Dendritic cell treated with granulocyte-macrophage colony-stimulating factor and Interleukin-4, amounts not matched to agents 40 ng/mL and 50 ng/mL, for 4 days (primary cell): ENCODE measurements at regions not wholly inside any gene's neighbourhood (a gene's known extent, or its start where the extent isn't known, plus 50 kb on each side); places are given as distances from the start of the nearest gene placed in this dataset.
"Not testable (repeated sequence)": the region's sequence is repeated elsewhere in the genome, so short reads cannot be mapped to it uniquely, and the experiment has no call there.

ENCODE experiments used
- H3K27ac Mint-ChIP-seq: one replicate; pipeline ENCODE4 v1.8.0; 2022; ENCODE audit warnings: mild to moderate bottlenecking, mixed read lengths
- H3K27me3 Mint-ChIP-seq: one replicate; pipeline ENCODE4 v1.8.0; 2022; ENCODE audit warnings: mild to moderate bottlenecking, mixed read lengths
- H3K36me3 Mint-ChIP-seq: one replicate; pipeline ENCODE4 v1.8.0; 2022; ENCODE audit warnings: low read depth, mixed read lengths
- H3K4me1 Mint-ChIP-seq: one replicate; pipeline ENCODE4 v1.8.0; 2022; ENCODE audit warnings: low read depth, mixed read lengths
- H3K4me3 Mint-ChIP-seq: one replicate; pipeline ENCODE4 v1.8.0; 2022; ENCODE audit warnings: mild to moderate bottlenecking, moderate library complexity, mixed read lengths
- H3K9me3 Mint-ChIP-seq: one replicate; pipeline ENCODE4 v1.8.0; 2022; ENCODE audit warnings: mixed read lengths
- intact Hi-C: fragments of 100-400 bp; cut with micrococcal nuclease; formaldehyde crosslinking; loops from one replicate; pipeline ENCODE4 v1.15.0; 2022

DNA sequence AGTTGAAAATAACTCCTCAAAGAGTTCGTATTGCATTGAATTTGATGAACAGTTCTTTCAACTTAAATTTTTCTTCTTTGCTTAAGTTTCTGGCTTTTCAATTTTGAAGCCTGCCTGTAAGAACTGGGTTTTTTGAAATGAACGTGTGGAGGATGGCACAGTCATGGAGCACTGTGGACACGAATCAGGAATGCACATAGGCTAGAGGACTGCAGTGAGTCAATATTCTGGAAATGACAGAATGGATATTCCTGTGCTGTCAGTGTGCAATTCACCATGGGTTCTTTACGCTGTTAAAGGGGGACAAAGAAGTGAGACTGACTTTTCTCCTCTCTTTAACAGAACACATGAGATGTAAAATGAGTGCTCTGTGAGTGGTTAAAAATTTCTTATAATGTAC is 368.0 kb upstream of the AGA start:
- no peaks in the 10 kb centered on the region for H3K27me3 Mint-ChIP-seq
- no peak overlapping the region for H3K4me3 Mint-ChIP-seq
- H3K36me3 Mint-ChIP-seq = no peaks in the 10 kb centered on the region
- intact Hi-C loops = no loop called here
- peaks cover 20% of the 10 kb centered on the region for H3K9me3 Mint-ChIP-seq
- H3K4me1 Mint-ChIP-seq = no peaks in the 10 kb centered on the region
- no peak overlapping the region for H3K27ac Mint-ChIP-seq

DNA sequence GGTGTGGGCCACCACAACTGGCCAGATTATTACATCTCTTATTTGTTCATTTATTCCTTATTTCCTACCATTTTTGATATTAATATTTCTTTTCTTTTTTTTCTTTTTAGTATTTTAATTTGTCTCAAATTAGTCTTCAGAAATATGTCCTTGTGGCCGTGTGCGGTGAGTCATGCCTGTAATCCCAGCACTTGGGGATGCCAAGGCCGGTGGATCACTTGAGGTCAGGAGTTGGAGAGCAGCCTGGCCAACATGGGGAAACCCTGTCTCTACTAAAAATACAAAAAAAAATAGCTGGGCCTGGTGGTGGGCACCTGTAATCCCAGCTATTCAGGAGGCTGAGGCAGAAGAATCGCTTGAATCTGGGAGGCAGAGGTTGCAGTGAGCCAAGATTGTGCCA is 376.2 kb upstream of the AGA start:
- intact Hi-C loops, H3K27me3 Mint-ChIP-seq, H3K27ac Mint-ChIP-seq, H3K36me3 Mint-ChIP-seq, H3K4me3 Mint-ChIP-seq, H3K4me1 Mint-ChIP-seq: not testable (repeated sequence)
- H3K9me3 Mint-ChIP-seq = peaks cover 36% of the 10 kb centered on the region

- no peaks in the 10 kb centered on the region for H3K27me3 Mint-ChIP-seq
- H3K36me3 Mint-ChIP-seq = no peaks in the 10 kb centered on the region
- H3K27ac Mint-ChIP-seq = no peak overlapping the region
- peaks cover 39% of the 10 kb centered on the region for H3K9me3 Mint-ChIP-seq
- H3K4me1 Mint-ChIP-seq = no peaks in the 10 kb centered on the region
- intact Hi-C loops = no loop called here
- H3K4me3 Mint-ChIP-seq = no peak overlapping the region
Observed at GRCh38 chr4:177826973-177827372, 384.7 kb upstream of the AGA start.

- Mint-ChIP-seq H3K4me3 (no peak overlapping the region), H3K27me3 (no peaks in the 10 kb centered on the region), H3K4me1 (no peaks in the 10 kb centered on the region), H3K9me3 (peaks cover 16% of the 10 kb centered on the region), H3K36me3 (no peaks in the 10 kb centered on the region), H3K27ac (no peak overlapping the region)
- intact Hi-C loops = no loop called here
Observed at GRCh38 chr4:177841258-177841657, 399.0 kb upstream of the AGA start.

DNA sequence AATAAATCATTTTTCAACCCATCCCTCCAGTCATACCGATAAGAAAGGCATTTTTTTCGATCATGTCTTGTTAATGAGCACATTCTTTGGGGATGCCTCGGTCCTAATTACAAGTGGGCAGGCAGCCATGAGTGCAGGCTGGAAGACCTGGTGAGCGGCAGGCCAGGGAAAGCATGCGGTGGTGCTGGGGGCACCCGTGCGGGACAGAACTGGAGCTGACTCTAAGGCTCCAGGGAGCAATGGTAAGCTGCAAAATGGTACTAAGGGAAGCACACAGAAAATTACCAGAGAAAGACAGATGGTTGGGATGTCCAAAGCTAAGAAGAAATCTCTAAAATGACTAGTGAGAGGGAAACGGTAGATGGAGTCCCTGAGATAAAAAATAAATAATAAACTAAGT is 411.0 kb upstream of the AGA start:
- Mint-ChIP-seq H3K27me3 (no peaks in the 10 kb centered on the region), H3K27ac (no peak overlapping the region), H3K4me3 (no peak overlapping the region), H3K9me3 (peaks cover 46% of the 10 kb centered on the region), H3K36me3 (no peaks in the 10 kb centered on the region), H3K4me1 (no peaks in the 10 kb centered on the region)
- intact Hi-C loops = no loop called here

- intact Hi-C loops = no loop called here
- Mint-ChIP-seq H3K4me1 (no peaks in the 10 kb centered on the region), H3K9me3 (peaks cover 47% of the 10 kb centered on the region), H3K27me3 (no peaks in the 10 kb centered on the region), H3K36me3 (no peaks in the 10 kb centered on the region), H3K27ac (no peak overlapping the region), H3K4me3 (no peak overlapping the region)
Observed at GRCh38 chr4:177855507-177856197, 413.4 kb upstream of the AGA start.

GRCh38 chr4:177860171-177860570 is 417.9 kb upstream of the AGA start:
- peaks cover 44% of the 10 kb centered on the region for H3K9me3 Mint-ChIP-seq
- no peaks in the 10 kb centered on the region for H3K36me3 Mint-ChIP-seq
- H3K27ac Mint-ChIP-seq = no peak overlapping the region
- intact Hi-C loops = no loop called here
- no peak overlapping the region for H3K4me3 Mint-ChIP-seq
- no peaks in the 10 kb centered on the region for H3K27me3 Mint-ChIP-seq
- no peaks in the 10 kb centered on the region for H3K4me1 Mint-ChIP-seq

GRCh38 chr4:177861551-177862094 is 419.4 kb upstream of the AGA start:
- Mint-ChIP-seq H3K4me1 (no peaks in the 10 kb centered on the region), H3K36me3 (no peaks in the 10 kb centered on the region), H3K4me3 (no peak overlapping the region), H3K9me3 (peaks cover 51% of the 10 kb centered on the region), H3K27ac (no peak overlapping the region), H3K27me3 (no peaks in the 10 kb centered on the region)
- intact Hi-C loops = no loop called here

DNA sequence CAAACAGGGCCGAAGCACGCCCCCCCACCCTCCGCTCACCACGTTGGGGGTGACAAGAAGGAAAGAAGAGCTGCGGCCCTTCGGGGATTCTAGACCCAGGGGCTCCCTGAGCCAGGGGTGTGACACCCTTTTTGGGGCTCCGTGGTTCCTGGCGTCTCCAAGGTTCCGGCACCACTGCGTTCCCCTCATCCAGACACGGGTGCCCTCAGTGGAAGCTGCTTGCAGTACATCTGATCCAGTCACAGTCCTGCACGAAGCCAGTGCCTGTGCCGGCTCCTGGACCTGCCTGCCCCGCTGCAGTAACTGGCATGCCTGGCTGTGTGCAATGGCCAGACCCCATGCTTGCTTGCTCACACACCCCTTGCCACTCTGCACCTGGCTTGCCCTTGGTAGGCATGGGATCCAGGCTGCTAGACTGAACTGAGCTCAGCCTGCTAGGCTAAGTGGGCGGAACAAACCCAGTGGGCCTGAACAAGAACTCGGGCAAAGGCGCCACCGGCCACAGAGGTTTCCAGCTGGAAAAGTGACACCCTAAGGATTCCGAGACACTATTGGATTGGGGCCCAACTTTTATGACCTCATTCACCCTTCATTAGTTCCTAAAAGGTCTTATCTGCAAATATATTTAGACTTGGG is 420.4 kb upstream of the AGA start:
- H3K4me1 Mint-ChIP-seq = no peaks in the 10 kb centered on the region
- H3K4me3 Mint-ChIP-seq = no peak overlapping the region
- peaks cover 48% of the 10 kb centered on the region for H3K9me3 Mint-ChIP-seq
- no peaks in the 10 kb centered on the region for H3K27me3 Mint-ChIP-seq
- intact Hi-C loops = no loop called here
- H3K36me3 Mint-ChIP-seq = no peaks in the 10 kb centered on the region
- H3K27ac Mint-ChIP-seq = no peak overlapping the region

DNA sequence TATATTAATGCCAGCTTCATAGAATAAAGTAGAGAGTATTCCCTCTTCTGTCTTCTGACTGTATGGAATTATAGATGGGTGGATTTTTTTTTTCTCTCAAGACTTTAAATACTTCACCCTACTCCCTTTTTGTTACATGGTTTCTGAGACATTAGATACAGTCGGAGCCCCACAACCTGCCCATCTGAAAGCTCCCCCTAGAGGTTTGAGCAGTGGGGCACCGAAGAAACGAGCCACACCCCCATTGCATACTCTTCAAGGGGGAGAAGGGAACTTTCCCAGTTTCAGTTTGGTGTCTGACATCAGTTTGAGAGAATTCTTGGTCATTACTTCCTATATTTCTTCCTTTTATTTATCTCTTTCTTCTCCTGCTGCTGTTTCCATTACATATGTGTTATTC is 437.6 kb upstream of the AGA start:
- H3K4me1 Mint-ChIP-seq = no peaks in the 10 kb centered on the region
- no peaks in the 10 kb centered on the region for H3K36me3 Mint-ChIP-seq
- no peaks in the 10 kb centered on the region for H3K27me3 Mint-ChIP-seq
- intact Hi-C loops = no loop called here
- H3K4me3 Mint-ChIP-seq = no peak overlapping the region
- no peaks in the 10 kb centered on the region for H3K9me3 Mint-ChIP-seq
- no peak overlapping the region for H3K27ac Mint-ChIP-seq

- intact Hi-C loops = no loop called here
- no peaks in the 10 kb centered on the region for H3K36me3 Mint-ChIP-seq
- peaks cover 45% of the 10 kb centered on the region for H3K9me3 Mint-ChIP-seq
- H3K27ac Mint-ChIP-seq = no peak overlapping the region
- no peaks in the 10 kb centered on the region for H3K4me1 Mint-ChIP-seq
- no peaks in the 10 kb centered on the region for H3K27me3 Mint-ChIP-seq
- H3K4me3 Mint-ChIP-seq = no peak overlapping the region
Observed at GRCh38 chr4:177895136-177895535, 452.9 kb upstream of the AGA start.

- Mint-ChIP-seq H3K9me3 (peaks cover 32% of the 10 kb centered on the region), H3K4me3 (no peak overlapping the region), H3K27me3 (no peaks in the 10 kb centered on the region), H3K4me1 (no peaks in the 10 kb centered on the region), H3K27ac (no peak overlapping the region), H3K36me3 (no peaks in the 10 kb centered on the region)
- intact Hi-C loops = no loop called here
Observed at GRCh38 chr4:177901786-177902185, 459.5 kb upstream of the AGA start.

DNA sequence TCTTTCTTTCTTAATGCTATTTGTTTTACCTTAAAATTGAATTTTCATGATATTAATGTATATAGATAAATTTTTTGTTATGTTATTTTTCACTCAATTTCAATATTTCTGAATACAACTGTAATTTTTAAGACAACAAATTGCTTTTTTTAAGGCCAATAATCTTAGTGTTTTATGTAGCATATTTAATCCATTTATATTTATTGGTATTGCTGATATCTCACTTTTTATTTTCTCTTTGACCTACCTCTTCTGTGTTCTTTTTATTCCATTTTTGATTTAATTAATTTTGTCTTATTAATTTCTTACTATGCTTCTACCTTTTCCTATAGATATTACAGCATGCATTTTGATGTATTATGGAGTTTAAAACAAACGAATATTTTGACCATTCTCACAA is 460.1 kb upstream of the AGA start:
- peaks cover 32% of the 10 kb centered on the region for H3K9me3 Mint-ChIP-seq
- no peak overlapping the region for H3K27ac Mint-ChIP-seq
- H3K27me3 Mint-ChIP-seq = no peaks in the 10 kb centered on the region
- intact Hi-C loops = no loop called here
- no peaks in the 10 kb centered on the region for H3K36me3 Mint-ChIP-seq
- H3K4me1 Mint-ChIP-seq = no peaks in the 10 kb centered on the region
- no peak overlapping the region for H3K4me3 Mint-ChIP-seq

DNA sequence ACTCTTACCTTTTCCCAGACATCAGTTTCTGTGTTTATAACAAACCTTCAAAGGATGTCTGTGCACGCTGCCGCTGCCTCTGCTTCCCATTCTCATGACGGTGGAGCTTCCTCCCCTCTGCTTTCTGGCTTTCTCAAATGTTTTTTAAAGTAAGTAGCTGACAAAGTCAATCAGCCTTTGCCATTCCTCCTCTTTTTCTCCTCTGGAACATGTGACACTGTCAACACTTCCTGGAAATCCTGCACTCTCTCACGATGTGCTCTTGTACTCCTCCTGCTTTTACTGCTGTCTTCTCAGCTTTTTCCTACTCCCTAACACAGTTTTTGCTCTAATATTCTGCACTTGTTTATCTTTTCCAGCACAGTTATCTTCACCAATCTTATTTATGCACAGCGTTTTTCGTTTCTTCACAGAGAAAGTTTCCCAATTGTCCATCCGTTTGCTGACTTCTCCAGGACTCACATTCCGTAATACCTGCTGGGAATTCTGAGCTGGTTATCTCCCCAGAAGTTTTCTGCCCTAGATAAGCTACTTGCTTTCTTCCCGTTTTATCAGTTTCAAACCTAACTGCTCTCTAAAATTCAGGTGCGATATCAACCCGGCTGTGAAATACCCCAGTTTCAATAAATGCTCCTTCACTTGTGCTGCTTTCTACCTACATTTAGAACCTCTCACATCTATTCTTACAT is 465.6 kb upstream of the AGA start:
- Mint-ChIP-seq H3K4me3 (no peak overlapping the region), H3K27ac (no peak overlapping the region), H3K4me1 (no peaks in the 10 kb centered on the region), H3K9me3 (no peaks in the 10 kb centered on the region), H3K27me3 (no peaks in the 10 kb centered on the region), H3K36me3 (no peaks in the 10 kb centered on the region)
- intact Hi-C loops = no loop called here
